SHP77 treated with DMSO at 0.1 percent for 48 hours (cell line): ENCODE measurements at regions not wholly inside any gene's neighbourhood (a gene's known extent, or its start where the extent isn't known, plus 50 kb on each side); places are given as distances from the start of the nearest gene placed in this dataset.
"Not testable (repeated sequence)": the region's sequence is repeated elsewhere in the genome, so short reads cannot be mapped to it uniquely, and the experiment has no call there.

Source experiments
- DNase-seq: peaks from one replicate; lab custom pipeline; 2025; lab: John Stamatoyannopoulos, UW

- no peak for DNase-seq
These were observed 51.5 kb upstream of the MAP3K1 start for GRCh38 chr5:56763711-56764466.

GRCh38 chr5:56763182-56763581 is 52.2 kb upstream of the MAP3K1 start:
- DNase-seq, result no peak

- DNase-seq, result no peak
These were observed 54.0 kb upstream of the MAP3K1 start for GRCh38 chr5:56761151-56761885.

- no peak for DNase-seq
These were observed 54.6 kb upstream of the MAP3K1 start for GRCh38 chr5:56760723-56761122.

GRCh38 chr5:56759521-56760216 is 55.7 kb upstream of the MAP3K1 start:
- no peak for DNase-seq

- DNase-seq, result no peak
These were observed 58.3 kb upstream of the MAP3K1 start for GRCh38 chr5:56757077-56757476.

- DNase-seq, result no peak
These were observed 60.3 kb upstream of the MAP3K1 start for GRCh38 chr5:56755036-56755555.

- DNase-seq, result not testable (repeated sequence)
These were observed 61.8 kb upstream of the MAP3K1 start for GRCh38 chr5:56753588-56753987.

- no peak for DNase-seq
These were observed 63.6 kb upstream of the MAP3K1 start for GRCh38 chr5:56751572-56752313.

- no peak for DNase-seq
These were observed 65.5 kb upstream of the MAP3K1 start for GRCh38 chr5:56749842-56750241.

GRCh38 chr5:56746553-56747339 is 68.6 kb upstream of the MAP3K1 start:
- no peak for DNase-seq

GRCh38 chr5:56745864-56746263 is 69.5 kb upstream of the MAP3K1 start:
- no peak for DNase-seq

- DNase-seq, result no peak
These were observed 74.5 kb upstream of the MAP3K1 start for GRCh38 chr5:56740868-56741267.

GRCh38 chr5:56739990-56740389 is 75.4 kb upstream of the MAP3K1 start:
- DNase-seq, result no peak

GRCh38 chr5:56737951-56738606 is 77.3 kb upstream of the MAP3K1 start:
- DNase-seq, result no peak

GRCh38 chr5:56737002-56737621 is 78.2 kb upstream of the MAP3K1 start:
- no peak for DNase-seq

GRCh38 chr5:56735849-56736641 is 79.3 kb upstream of the MAP3K1 start:
- no peak for DNase-seq

- no peak for DNase-seq
These were observed 81.2 kb upstream of the MAP3K1 start for GRCh38 chr5:56734091-56734694.

- no peak for DNase-seq
These were observed 81.8 kb upstream of the MAP3K1 start for GRCh38 chr5:56733580-56733979.
